Smooth muscle cell (in vitro differentiated cells): ENCODE measurements at regions not wholly inside any gene's neighbourhood (a gene's known extent, or its start where the extent isn't known, plus 50 kb on each side); places are given as distances from the start of the nearest gene placed in this dataset.

Experiments
- DNase-seq: peaks from one replicate; lab custom pipeline; 2025; ENCODE audit not compliant: unreplicated experiment; lab: John Stamatoyannopoulos, UW
- H2AFZ ChIP-seq: fragments of 200-600 bp; sonication (generic); 2 replicates; pipeline ENCODE4 v1.6.0; 2016; ENCODE audit warnings: antibody characterized with exemption, low read depth, mild to moderate bottlenecking
- H3F3A ChIP-seq: fragments of 200-600 bp; sonication (generic); 2 replicates; pipeline ENCODE4 v1.6.0; 2017; ENCODE audit warnings: antibody characterized with exemption, low read depth
- H3K27ac ChIP-seq: fragments of 200-600 bp; sonication (generic); 2 replicates; pipeline ENCODE4 v1.5.1; 2016; ENCODE audit warnings: low read depth, mild to moderate bottlenecking
- H3K27me3 ChIP-seq: fragments of 200-600 bp; sonication (generic); 2 replicates; pipeline ENCODE4 v1.6.1; 2016; ENCODE audit warnings: low read depth, mild to moderate bottlenecking
- H3K36me3 ChIP-seq: fragments of 200-600 bp; sonication (generic); 2 replicates; pipeline ENCODE4 v1.5.1; 2016; ENCODE audit warnings: low read depth
- H3K4me1 ChIP-seq: fragments of 200-600 bp; sonication (generic); 2 replicates; pipeline ENCODE4 v1.5.1; 2016; ENCODE audit warnings: low read depth
- H3K4me2 ChIP-seq: fragments of 200-600 bp; sonication (generic); 2 replicates; pipeline ENCODE4 v1.6.0; 2016; ENCODE audit warnings: mild to moderate bottlenecking
- H3K4me3 ChIP-seq: fragments of 200-600 bp; sonication (generic); 2 replicates; pipeline ENCODE4 v1.5.1; 2016; ENCODE audit warnings: mild to moderate bottlenecking
- H3K79me2 ChIP-seq: fragments of 200-600 bp; sonication (generic); 2 replicates; pipeline ENCODE4 v1.6.0; 2016; ENCODE audit warnings: low read depth, mild to moderate bottlenecking
- H3K9ac ChIP-seq: fragments of 200-600 bp; sonication (generic); 2 replicates; pipeline ENCODE4 v1.6.0; 2016; ENCODE audit warnings: low read depth
- H3K9me3 ChIP-seq: fragments of 200-600 bp; sonication (generic); replicated peaks from 2 replicates; pipeline ENCODE4 v1.5.1; 2016; ENCODE audit warnings: low read depth
- H4K20me1 ChIP-seq: fragments of 200-600 bp; sonication (generic); 2 replicates; pipeline ENCODE4 v1.6.0; 2016; ENCODE audit warnings: low read depth
- CTCF ChIP-seq: fragments of 200-600 bp; sonication (generic); IDR thresholded peaks from 2 replicates; pipeline ENCODE4 v1.5.1; 2017; ENCODE audit warnings: borderline replicate concordance, mild to moderate bottlenecking, antibody characterized with exemption; ENCODE audit not compliant: insufficient read depth, poor library complexity, severe bottlenecking
- WGBS: methylation state at CpG from one replicate; pipeline ENCODE4 v1.1.7; 2016; ENCODE audit warnings: low lambda C conversion rate; 5-methylcytosine and 5-hydroxymethylcytosine counted together

- H4K20me1 ChIP-seq = no peaks in the 10 kb centered on the region
- H3K9ac ChIP-seq = no peak overlapping the region
- H3K27me3 ChIP-seq = no peaks in the 10 kb centered on the region
- no peaks in the 10 kb centered on the region for H3F3A ChIP-seq
- no peak overlapping the region for H3K27ac ChIP-seq
- H2AFZ ChIP-seq = no peak overlapping the region
- WGBS = 76% methylated on average over 3 of the region's 3 CpGs
- H3K9me3 ChIP-seq = no peaks in the 10 kb centered on the region
- no peaks in the 10 kb centered on the region for H3K79me2 ChIP-seq
- TF ChIP-seq CTCF = no peak
- H3K4me1 ChIP-seq = no peaks in the 10 kb centered on the region
- DNase-seq = no peak
- no peaks in the 10 kb centered on the region for H3K36me3 ChIP-seq
- H3K4me2 ChIP-seq = no peak overlapping the region
- H3K4me3 ChIP-seq = no peak overlapping the region
Observed at GRCh38 chrX:7202206-7202605, 54.3 kb upstream of the PUDP start.

- H3K4me2 ChIP-seq = no peak overlapping the region
- DNase-seq = no peak
- no peak overlapping the region for H2AFZ ChIP-seq
- H3K27ac ChIP-seq = no peak overlapping the region
- H3K4me3 ChIP-seq = no peak overlapping the region
- H3K9ac ChIP-seq = no peak overlapping the region
- H3K36me3 ChIP-seq = no peaks in the 10 kb centered on the region
- H3K9me3 ChIP-seq = no peaks in the 10 kb centered on the region
- H3F3A ChIP-seq = no peaks in the 10 kb centered on the region
- H3K4me1 ChIP-seq = no peaks in the 10 kb centered on the region
- TF ChIP-seq CTCF = no peak
- no peaks in the 10 kb centered on the region for H3K79me2 ChIP-seq
- H3K27me3 ChIP-seq = no peaks in the 10 kb centered on the region
- H4K20me1 ChIP-seq = no peaks in the 10 kb centered on the region
- 84% methylated on average over 4 of the region's 4 CpGs for WGBS
Observed at GRCh38 chrX:7201496-7201895, 53.5 kb upstream of the PUDP start.

- Histone ChIP-seq H3K27me3 (no peaks in the 10 kb centered on the region), H3K79me2 (no peaks in the 10 kb centered on the region), H4K20me1 (no peaks in the 10 kb centered on the region), H3F3A (no peaks in the 10 kb centered on the region), H3K4me3 (no peak overlapping the region), H2AFZ (no peak overlapping the region), H3K9me3 (no peaks in the 10 kb centered on the region), H3K9ac (no peak overlapping the region), H3K4me2 (no peak overlapping the region), H3K4me1 (no peaks in the 10 kb centered on the region), H3K36me3 (no peaks in the 10 kb centered on the region), H3K27ac (no peak overlapping the region)
- WGBS = 48% methylated on average over 5 of the region's 5 CpGs
- DNase-seq = no peak
- no peak for TF ChIP-seq CTCF
Observed at GRCh38 chrX:7198499-7198898, 50.5 kb upstream of the PUDP start.
